ENCODE measurements at regions not wholly inside any gene's neighbourhood (a gene's known extent, or its start where the extent isn't known, plus 50 kb on each side); places are given as distances from the start of the nearest gene placed in this dataset.

- in situ Hi-C loops (cut with MboI; ENCODE audit: low pct_ligation_motif_present in 1 of 4, low pct_unique_long_range_greater_than_20kb in 1 of 4, low sequenced_read_pairs in 3 of 4), result no loop called here
- DNase-seq, result no peak
- intact Hi-C loops (cut with DNase I; ENCODE audit: low total_unique reads), result no loop called here
- Histone ChIP-seq H3K9me3 (no peaks in the 10 kb centered on the region), H3K36me3 (no peaks in the 10 kb centered on the region), H3K4me3 (no peak overlapping the region), H3K4me1 (no peaks in the 10 kb centered on the region), H3K27ac (no peak overlapping the region), H3K27me3 (no peaks in the 10 kb centered on the region)
- TF ChIP-seq POLR2A (IDR thresholded peaks at IDR 0.05) (no peak), EP300 (IDR thresholded peaks at IDR 0.05; ENCODE audit: low read depth) (no peak), POLR2AphosphoS5 (IDR thresholded peaks at IDR 0.05) (no peak), CTCF (IDR thresholded peaks at IDR 0.05) (no peak)
- WGBS, 2 donors (ENCODE audit: low coverage in 1 of 2), result 91 to 100% methylated on average over 4 to 15 of the region's 15 CpGs
Measured at GRCh38 chr2:120995656-120996190, 260.1 kb downstream of the GLI2 start.

GRCh38 chr2:120999377-121000097, 263.9 kb downstream of the GLI2 start:
- no peak for DNase-seq
- Histone ChIP-seq H3K4me1 (no peaks in the 10 kb centered on the region), H3K27ac (no peak overlapping the region), H3K4me3 (no peak overlapping the region), H3K27me3 (peaks cover 10% of the 10 kb centered on the region), H3K36me3 (no peaks in the 10 kb centered on the region), H3K9me3 (no peaks in the 10 kb centered on the region)
- WGBS, 2 donors (ENCODE audit: low coverage in 1 of 2), result 87% methylated on average over 6 of the region's 6 CpGs; no CpG with 5 or more reads in 1 of the 2 donors
- in situ Hi-C loops (cut with MboI; ENCODE audit: low pct_ligation_motif_present in 1 of 4, low pct_unique_long_range_greater_than_20kb in 1 of 4, low sequenced_read_pairs in 3 of 4) (no loop called here), intact Hi-C loops (cut with DNase I; ENCODE audit: low total_unique reads) (no loop called here)
- TF ChIP-seq EP300 (IDR thresholded peaks at IDR 0.05; ENCODE audit: low read depth) (no peak), POLR2A (IDR thresholded peaks at IDR 0.05) (no peak), POLR2AphosphoS5 (IDR thresholded peaks at IDR 0.05) (no peak), CTCF (IDR thresholded peaks at IDR 0.05) (no peak)

GRCh38 chr2:121000804-121001203, 265.1 kb downstream of the GLI2 start:
- Histone ChIP-seq H3K36me3 (no peaks in the 10 kb centered on the region), H3K27ac (no peak overlapping the region), H3K27me3 (peaks cover 18% of the 10 kb centered on the region), H3K4me3 (no peak overlapping the region), H3K4me1 (no peaks in the 10 kb centered on the region), H3K9me3 (no peaks in the 10 kb centered on the region)
- TF ChIP-seq EP300 (IDR thresholded peaks at IDR 0.05; ENCODE audit: low read depth), result no peak
- no peak for TF ChIP-seq POLR2AphosphoS5 (IDR thresholded peaks at IDR 0.05)
- TF ChIP-seq CTCF (IDR thresholded peaks at IDR 0.05), result no peak
- no peak for TF ChIP-seq POLR2A (IDR thresholded peaks at IDR 0.05)
- in situ Hi-C loops (cut with MboI; ENCODE audit: low pct_ligation_motif_present in 1 of 4, low pct_unique_long_range_greater_than_20kb in 1 of 4, low sequenced_read_pairs in 3 of 4) (no loop called here), intact Hi-C loops (cut with DNase I; ENCODE audit: low total_unique reads) (no loop called here)
- no peak for DNase-seq
- 79% methylated on average over 3 of the region's 3 CpGs; no CpG with 5 or more reads in 1 of the 2 donors for whole genome bisulfite sequencing, 2 donors (ENCODE audit: low coverage in 1 of 2)

- H3K36me3 ChIP-seq, result no peaks in the 10 kb centered on the region
- no peaks in the 10 kb centered on the region for H3K9me3 ChIP-seq
- DNase-seq, result no peak
- TF ChIP-seq CTCF (IDR thresholded peaks at IDR 0.05) (no peak), POLR2AphosphoS5 (IDR thresholded peaks at IDR 0.05) (no peak), POLR2A (IDR thresholded peaks at IDR 0.05) (no peak)
- no peak overlapping the region for H3K27ac ChIP-seq
- H3K4me1 ChIP-seq, result peaks cover 0 to 5% (median 2%) of the 10 kb centered on the region in 4 donors
- in situ Hi-C loops (cut with MboI; ENCODE audit: low pct_ligation_motif_present in 1 of 4, low pct_unique_long_range_greater_than_20kb in 1 of 4, low sequenced_read_pairs in 3 of 4) (no loop called here), intact Hi-C loops (cut with DNase I; ENCODE audit: low total_unique reads) (no loop called here)
- peaks cover 18% of the 10 kb centered on the region for H3K27me3 ChIP-seq
- no peak overlapping the region for H3K4me3 ChIP-seq
Measured at GRCh38 chr2:121001641-121002040, 266.0 kb downstream of the GLI2 start.
